NOMO-1 treated with DMSO at 0.1 percent for 48 hours (cell line): ENCODE measurements at regions not wholly inside any gene's neighbourhood (a gene's known extent, or its start where the extent isn't known, plus 50 kb on each side); places are given as distances from the start of the nearest gene placed in this dataset.
"Not testable (repeated sequence)": the region's sequence is repeated elsewhere in the genome, so short reads cannot be mapped to it uniquely, and the experiment has no call there.

ENCODE experiments used
- DNase-seq: peaks from one replicate; lab custom pipeline; 2025; ENCODE audit not compliant: unreplicated experiment; lab: John Stamatoyannopoulos, UW

DNA sequence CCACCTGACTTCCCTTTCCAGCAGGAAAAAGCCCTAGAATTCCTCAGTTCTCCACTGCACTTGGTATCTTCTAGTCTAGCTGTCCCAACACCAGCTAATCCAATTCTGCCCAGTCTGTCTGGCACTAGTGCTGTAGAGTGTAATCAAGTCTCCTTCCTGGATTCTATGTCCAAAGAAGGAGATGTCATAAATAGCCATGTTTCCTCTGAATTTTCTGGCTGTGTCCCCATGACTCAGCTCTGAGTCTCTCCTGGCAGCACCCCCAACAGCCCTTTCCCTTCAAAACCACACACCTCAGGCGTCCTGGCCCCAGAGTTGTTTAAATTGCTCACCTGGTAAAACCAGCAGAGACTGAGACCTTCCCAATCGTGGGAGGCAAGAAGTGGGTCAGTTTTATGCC lies 197.2 kb downstream of the GRXCR1 start:
- DNase-seq = no peak

DNA sequence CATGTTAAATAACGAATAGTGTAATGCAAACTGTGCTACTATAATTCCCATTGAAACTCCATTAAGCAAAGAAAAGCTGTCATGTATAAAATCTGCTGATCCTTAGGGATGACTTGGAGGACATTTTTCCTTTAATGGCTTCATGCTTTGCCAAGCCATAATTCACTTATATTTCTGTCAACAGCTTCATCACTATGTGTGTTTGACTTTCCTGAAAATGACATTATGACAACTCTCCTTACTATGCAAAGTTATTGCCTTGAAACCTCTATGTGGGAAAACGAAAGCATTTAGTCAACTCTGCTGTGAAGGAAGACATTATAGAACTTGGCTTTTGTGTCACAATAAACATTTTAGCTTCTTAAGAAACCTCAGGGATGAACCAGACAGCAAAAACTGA lies 210.5 kb downstream of the GRXCR1 start:
- no peak for DNase-seq

DNA sequence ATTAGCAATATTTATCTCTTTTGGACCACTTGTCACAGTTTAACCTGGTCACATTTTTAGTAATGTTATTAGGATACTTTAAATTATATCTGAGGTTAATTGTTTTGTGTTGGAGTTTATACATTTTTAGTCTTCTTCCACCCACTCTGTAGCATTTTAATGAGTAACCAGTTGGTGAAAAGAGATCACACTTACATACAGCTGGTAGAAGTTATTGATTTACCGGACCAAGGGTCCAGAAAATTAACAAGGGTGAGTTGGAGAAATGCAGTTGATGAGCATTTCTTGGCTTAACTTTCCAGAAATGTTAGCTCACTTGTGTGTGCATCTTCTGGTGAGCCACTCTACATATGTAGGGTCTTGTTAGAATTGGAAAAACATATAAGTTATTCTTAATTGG lies 219.6 kb downstream of the GRXCR1 start:
- no peak for DNase-seq

DNA sequence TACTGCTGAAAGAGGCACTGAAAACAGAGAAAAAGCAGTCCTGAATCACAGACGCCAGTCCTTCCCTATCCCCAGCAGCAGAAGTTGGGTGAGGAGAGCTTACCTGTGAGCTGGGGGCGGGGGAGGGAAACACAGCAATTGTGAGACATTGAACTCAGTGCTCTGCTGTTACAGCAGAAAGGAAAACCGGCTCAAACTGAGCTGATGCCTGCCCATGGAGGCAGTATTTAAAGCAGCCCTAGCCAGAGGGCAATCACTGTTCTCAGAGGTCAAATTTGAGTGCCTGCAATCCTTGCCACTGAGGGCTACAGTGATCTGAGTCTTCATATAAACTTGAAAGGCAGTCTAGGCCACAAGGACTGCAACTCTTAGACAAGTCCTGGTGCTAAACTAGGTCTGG lies 220.7 kb downstream of the GRXCR1 start:
- no peak for DNase-seq

DNA sequence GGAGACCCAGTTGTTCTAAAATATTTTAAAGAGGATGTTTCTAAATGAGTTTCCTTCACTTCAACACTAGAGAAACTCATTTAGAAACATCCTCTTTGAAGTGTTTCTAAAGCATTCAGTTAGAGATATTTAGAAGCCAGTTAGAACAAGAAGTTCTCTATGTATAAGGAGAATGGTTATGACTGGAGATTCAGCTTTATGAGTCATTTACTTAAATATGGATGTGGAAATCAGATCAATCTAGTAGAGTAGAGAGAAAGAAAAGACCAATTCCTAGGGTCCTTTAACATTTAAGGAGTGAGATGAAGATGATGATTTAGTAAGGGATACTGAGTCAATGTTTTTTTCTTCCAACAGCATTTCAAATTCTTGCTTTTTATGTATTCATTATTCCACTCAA lies 234.1 kb downstream of the GRXCR1 start:
- no peak for DNase-seq

DNA sequence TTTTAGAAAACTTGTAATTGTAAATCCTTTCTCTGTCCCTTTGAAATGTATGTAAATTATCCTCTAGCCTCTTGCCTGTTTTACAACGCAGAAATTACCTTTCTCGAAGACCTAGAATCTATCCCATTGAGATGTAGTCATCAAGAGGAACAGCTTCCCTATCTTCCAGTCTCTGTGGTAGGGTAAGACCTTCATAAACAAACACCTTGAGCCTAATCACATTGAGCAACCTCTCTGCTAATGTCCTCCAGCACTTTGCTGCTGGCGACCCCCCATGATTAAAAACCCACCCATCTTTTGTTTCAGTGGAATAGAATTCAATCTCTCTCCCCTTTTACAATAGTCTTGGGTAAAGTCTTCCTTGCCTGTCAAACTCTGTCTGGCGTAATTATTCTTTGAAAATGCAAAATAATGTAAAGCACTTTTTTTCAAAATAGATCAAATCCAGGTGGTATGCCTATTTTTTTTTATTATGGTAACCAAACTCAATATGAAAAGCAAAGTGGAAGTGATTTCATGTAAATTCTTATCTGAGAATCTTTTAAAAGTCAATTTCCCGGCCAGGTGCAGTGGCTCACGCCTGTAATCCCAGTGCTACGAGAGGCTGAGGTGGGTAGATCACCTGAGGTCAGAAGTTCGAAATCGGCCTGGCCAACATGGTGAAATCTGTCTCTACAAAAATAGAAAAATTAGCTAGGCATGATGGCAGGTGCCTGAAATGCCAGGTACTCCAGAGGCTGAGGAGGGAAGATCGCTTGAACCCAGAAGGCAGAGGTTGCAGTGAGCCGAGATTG lies 237.9 kb downstream of the GRXCR1 start:
- DNase-seq = no peak

DNA sequence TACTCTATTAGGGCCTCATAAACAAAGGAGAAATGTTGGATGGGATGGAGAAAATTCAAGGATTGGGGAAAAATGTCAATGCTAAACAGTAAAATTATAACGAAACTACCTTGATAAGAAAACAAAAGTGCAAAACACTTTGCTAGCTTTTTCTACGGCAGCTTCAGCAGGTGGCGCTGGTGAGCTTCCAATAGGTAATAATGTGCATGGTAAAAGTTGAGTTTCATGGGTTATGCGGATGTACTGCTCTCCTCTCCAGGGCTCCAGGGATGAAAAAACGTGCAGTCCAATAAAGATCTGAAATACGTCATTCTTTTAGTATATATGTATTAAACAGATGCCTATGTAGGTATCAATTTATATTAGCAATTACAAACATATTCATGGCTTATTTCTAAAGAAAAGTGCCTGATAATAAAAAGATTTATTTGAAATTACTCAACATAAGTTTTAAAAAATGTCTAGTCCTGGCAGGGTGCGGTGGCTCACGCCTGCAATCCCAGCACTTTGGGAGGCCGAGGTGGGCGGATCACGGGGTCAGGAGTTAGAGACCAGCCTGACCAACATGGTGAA lies 239.6 kb downstream of the GRXCR1 start:
- DNase-seq = peak; percentile 63

DNA sequence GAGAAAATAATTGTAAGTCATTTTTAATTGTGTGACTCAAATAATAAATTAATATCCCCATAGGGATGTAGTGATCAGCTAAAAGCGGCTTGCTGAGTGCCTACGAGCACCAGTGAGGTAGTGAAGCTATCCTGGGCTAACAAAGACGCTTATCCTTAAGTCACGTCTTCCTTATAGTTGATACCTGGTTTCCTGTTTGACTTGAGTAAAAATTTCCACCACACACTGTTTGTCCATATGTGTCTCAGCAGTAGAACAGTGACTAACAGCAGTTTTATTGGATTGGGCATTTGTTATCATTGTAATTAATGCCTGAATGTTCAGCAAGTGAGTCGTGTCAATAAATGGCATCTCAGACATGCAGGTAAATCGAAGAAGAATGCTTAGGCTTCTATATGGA lies 241.1 kb downstream of the GRXCR1 start:
- no peak for DNase-seq

DNA sequence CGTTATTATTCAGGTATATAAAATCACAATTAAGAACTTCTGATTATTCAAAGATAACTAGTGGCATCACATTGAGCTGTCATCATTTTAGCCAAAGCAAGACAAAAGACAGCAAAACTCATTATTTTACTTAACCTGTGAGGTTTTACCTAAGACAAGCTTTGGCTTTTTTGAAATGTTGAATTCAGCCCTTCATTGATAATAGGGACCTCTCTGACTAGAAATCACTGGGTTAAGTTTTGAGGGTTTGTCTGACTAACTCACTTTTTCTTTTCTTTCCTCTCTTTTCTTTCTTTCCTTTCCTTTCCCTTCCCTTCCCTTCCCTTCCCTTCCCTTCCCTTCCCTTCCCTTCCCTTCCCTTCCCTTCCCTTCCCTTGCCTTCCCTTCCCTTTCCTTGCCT lies 244.2 kb downstream of the GRXCR1 start:
- no peak for DNase-seq

DNA sequence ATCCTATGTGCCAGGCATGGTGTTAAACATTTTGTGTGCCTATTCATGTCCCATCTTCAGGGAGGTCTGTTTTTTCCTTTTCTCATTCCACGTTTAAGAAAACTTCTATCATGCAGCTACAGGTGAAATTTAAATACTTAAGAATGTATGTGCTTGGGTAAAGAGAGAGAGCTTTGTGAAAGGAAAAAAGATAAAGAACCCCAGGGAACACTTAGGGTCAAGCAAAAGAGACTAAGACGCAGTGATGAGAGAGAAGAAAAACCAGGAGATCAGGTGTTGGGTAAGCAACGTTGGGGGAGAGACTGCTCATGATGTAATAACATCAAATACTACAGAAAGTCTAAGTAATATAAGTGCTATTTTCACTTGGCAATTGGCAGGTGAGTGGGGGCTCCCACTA lies 253.7 kb downstream of the GRXCR1 start:
- DNase-seq = no peak

DNA sequence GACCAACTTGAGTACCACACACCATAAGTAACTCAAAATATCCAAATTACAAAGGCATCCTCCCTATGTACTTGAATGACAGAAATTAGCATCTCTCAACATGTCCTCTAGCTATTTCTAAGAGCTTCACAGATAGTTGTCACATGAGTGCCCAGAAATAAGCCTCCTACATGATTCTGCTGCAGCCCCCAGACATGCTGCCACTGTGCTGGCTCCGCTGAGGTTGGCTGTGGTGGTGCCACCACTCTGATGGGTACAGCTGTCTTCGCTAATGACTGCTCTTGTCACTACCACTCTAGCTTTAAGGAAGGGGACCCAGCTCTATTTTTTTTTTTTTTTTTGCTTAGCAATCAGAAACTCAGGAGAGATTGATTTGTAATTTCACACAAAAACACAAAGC lies 256.0 kb downstream of the GRXCR1 start:
- no peak for DNase-seq

DNA sequence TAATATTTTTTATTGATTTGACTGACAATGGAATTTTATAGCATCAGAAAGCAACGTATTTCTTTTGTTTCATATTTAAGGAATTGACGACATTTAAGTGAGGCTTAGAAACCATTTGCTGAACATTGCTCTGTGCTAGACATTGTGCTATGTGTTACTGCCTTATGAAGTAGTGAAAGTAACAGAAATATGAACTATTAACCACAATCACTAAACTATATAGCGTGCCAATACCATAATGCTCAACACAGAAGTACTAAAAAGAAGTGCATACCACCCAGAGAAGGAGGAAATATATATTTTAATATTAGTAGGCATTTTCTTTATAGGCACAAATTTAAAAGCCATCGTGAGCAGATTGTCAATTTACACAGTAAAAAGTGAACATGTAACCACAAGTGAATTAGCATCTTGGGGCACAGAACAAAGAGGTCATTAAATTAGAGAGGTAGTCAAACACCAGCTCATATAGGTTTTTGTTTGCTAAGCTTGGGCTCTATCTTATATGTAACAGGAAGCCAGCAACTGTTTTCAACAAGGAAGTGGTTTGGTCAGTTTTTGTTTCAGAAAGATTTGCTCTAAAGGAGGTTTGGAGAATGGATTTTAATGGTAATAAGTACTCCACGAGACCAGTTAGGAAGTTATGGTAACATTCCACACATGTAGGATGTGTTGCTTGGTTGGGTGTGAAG lies 270.7 kb downstream of the GRXCR1 start:
- DNase-seq = peak; percentile 72

DNA sequence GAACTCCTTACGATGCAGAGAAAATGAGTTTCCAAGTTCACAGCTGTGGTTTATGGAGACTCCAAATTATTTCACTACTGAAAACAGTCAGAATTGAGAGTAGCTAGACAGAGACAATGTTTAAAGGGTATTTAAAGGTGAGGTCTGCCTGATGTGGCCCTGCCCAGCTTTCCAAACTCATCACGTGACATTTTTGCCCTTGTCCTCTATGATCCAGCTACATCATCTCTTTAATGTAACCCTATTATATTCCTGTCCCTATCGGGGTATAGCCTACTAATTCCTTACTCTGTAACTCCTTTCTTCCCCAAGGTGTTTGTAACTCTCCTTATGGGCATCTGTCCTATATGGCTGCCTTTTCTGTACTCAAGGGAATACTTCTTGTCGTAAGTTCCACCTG lies 297.2 kb downstream of the GRXCR1 start:
- DNase-seq = no peak

DNA sequence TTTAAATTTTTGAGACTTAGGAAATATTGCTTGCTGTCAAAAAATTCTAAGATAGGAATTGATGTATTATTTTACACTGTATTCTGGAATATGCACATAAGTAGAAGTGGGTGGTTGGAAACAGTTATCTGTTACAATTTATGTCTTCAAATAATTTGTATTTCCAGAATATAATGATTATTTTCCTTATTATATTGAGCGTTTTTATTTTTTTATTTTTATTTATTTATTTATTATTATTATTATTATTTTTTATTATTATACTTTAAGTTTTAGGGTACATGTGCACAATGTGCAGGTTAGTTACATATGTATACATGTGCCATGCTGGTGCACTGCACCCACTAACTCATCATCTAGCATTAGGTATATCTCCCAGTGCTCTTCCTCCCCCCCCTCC lies 320.1 kb downstream of the GRXCR1 start:
- DNase-seq = not testable (repeated sequence)

DNA sequence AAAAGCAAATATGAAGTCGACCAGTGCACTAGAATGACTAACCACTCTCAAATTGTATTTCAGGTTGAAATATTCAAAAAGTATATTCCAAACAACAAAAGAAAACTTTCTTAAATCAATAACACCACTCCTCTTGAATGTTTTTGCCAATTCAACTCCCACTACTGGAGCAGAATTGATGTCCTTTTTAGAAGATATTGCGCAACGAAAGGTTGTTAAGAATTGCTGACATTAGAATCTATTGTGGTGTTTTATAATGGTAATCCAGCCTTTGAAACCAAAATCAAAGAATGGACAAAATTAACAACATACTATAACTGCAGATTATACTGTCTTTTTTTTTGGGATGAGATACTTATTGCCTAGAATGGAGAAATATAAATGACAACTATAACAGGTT lies 331.3 kb downstream of the GRXCR1 start:
- peak; percentile 13 for DNase-seq

DNA sequence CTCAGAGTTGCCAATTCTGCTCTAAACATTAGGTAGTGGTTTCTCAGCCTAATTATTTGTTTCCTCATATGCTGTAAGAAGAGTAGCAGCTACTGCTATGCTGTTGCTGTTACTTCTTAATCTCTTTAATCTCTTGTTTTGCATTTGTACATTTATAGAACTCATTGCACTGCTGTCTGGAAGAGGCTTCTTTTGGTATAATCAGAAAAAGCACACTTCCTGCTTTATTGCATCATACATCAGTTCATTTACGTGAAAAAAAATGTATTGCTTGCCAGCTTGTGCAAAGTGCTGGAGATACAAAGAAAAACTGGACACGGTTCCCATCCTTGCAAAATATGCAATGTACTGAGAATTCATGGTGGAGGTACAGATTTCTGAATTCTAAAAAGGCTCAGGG lies 332.0 kb downstream of the GRXCR1 start:
- DNase-seq = peak; percentile 67

DNA sequence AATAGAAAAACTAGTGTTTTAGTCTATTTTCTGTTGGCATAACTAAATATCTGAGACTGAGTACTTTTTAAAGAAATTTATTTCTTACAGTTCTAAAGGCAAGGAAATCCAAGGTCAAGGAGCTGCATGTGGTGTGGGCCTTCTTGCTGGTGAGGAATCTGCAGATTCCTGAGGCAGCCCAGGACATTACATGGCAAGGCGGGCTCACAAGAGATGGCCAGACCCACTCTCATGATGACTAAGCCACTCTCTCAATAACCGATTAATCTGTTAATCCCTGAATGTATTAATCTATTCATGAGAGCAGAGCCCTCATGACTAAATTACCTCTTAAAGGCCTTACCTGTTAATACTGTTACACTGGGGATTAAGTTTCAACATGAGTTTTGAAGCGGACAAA lies 340.8 kb downstream of the GRXCR1 start:
- no peak for DNase-seq

DNA sequence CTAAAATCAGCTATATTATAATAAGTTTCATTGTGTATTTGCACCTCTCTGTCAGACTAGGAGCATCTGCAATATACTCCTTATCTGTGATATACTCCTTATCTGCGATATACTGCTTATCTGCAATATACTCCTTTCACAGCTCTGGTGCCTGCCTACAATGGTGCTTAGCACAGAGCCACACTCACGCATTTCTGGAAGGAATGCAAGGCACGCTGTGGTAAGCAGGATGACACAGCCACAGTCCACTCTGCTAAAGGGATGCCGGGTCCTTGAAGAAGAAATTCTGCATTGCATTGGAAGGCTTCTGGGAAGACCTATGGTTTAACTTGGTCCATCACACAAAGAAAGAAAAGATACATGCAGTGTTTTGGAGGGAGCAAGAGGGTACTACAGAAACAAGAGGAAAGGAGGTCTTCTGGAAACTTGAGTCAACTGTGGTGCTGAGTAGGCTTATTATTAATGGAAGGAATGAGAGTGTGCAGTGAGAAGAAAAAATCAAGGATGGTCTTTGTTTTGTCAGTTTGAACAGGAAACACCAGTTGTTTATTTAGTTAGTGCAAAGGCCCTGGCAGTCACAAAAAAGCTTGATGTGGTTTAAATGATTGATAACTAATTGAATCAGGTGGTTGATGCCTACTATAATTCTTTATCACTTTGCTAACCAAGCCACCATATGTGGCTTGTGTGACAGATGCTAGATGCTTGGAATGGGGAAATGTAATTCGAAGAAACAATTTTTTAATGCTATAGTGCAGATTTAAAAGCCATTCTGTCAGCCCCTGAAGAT lies 342.3 kb downstream of the GRXCR1 start:
- DNase-seq = no peak

DNA sequence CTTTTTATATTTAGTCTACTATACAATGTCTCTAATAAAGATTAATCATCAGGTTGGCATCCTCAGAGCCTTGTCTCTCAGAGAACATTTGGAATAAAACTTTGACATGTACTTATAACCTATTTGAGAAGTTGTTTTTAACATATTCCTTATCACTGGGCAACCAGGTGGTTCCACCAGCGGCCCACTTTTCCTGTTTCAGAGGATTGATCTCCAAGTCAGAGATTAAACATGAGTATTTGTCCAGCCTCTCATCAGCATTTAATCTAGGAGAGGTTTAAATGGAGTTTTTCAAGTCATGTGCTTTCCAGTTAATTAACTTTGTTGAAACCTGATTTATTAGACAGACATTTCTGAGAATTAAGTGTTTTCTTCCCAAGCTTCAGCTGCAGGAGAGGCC lies 345.5 kb downstream of the GRXCR1 start:
- no peak for DNase-seq

DNA sequence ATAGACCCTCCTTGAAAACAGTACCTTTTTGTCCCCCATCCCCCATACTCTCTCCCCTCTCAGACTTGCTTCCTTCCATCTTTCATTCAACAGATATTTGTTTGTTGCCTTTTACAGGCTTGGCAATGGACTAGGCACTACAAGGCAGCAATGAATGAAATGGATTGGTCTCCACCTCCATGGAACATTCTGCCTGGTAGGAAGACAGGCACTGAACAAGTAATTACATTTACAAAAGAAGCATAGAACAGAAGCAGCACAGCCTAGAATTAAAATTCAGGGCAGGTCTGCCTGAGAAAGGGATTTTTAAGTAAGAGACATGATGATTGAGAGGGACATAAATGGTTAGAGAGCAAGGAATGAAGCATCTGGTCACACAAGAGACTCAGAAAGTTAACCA lies 346.1 kb downstream of the GRXCR1 start:
- no peak for DNase-seq

DNA sequence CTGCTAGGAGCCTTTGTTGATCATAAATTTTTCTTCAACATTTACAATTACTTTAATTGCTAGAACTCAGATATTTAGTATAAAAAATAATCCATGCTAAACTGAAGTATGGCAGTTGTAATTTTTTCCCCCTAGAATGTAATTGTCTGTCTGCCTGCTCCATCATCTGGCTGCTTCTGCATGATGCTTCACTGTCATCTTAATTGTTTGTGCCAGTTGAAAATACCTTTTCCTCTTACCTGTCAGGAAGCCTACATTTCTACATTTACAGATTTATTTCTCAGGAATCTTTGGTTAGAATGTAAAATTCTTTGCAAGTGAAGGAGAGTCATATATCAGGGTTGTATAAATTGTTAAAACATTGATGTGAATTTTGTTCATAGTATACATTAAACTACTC lies 348.6 kb downstream of the GRXCR1 start:
- DNase-seq = no peak

DNA sequence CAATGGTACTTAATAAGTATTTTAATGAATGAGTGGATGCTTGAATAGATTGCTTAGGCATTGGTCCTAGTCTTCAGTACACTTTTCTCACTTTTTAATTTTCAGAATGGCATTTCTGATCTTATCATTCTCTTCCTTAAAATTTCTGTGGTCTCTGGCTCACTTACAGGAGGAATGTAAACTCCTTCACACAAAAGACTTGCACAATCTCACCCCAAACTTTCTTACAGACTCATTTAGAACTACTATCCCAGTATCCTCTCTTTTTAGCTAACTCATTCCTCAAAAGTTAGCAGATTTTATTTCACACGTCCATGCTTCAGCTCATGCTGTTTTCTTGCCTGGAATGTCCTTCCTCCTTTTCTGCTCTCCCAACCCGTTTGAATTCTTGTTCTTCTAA lies 350.1 kb downstream of the GRXCR1 start:
- DNase-seq = no peak
